HEK293 (cell line): ENCODE measurements at regions not wholly inside any gene's neighbourhood (a gene's known extent, or its start where the extent isn't known, plus 50 kb on each side); places are given as distances from the start of the nearest gene placed in this dataset.

Experiments
- CTCF ChIA-PET: fragments of 350-600 bp; formaldehyde crosslinking; extraction: SDS; loops from one replicate; lab custom pipeline; 2021; ENCODE audit warnings: antibody characterized with exemption; lab: Yijun Ruan, JAX
- POLR2A ChIA-PET: fragments of 300-600 bp; formaldehyde crosslinking; extraction: SDS; loops from one replicate; lab custom pipeline; 2020; ENCODE audit warnings: antibody characterized with exemption, inconsistent platforms; lab: Yijun Ruan, JAX
- H3K27ac ChIP-seq: fragments of 200-500 bp; sonication (Bioruptor generic); 2 replicates; pipeline ENCODE4 v1.5.1; 2014; ENCODE audit warnings: low read depth, low read length, control low read depth, inconsistent platforms; ENCODE audit errors: extremely low read depth
- H3K36me3 ChIP-seq, 2 experiments: fragments of 200-500 bp in 1 of 2; sonication (Bioruptor generic) in 1 of 2; 1 replicate in 1 of 2; 2 replicates in 1 of 2; pipeline ENCODE4 v1.5.1; 2014 to 2017; ENCODE audit warnings: inconsistent platforms in 2 of 2, low read length in 2 of 2; ENCODE audit not compliant: control insufficient read depth in 2 of 2, insufficient read depth in 1 of 2
- H3K4me1 ChIP-seq: fragments of 200-500 bp; sonication (Bioruptor generic); 2 replicates; pipeline ENCODE4 v1.5.1; 2014; ENCODE audit warnings: mild to moderate bottlenecking, low read length, inconsistent platforms; ENCODE audit not compliant: control insufficient read depth, insufficient read depth
- H3K4me3 ChIP-seq: 2 replicates; pipeline ENCODE4 v1.5.1; 2011; ENCODE audit warnings: low read depth, mild to moderate bottlenecking, control low read depth, low read length, moderate library complexity
- H3K9me3 ChIP-seq: fragments of 200-500 bp; sonication (Bioruptor generic); 2 replicates; pipeline ENCODE4 v1.5.1; 2014; ENCODE audit warnings: low read depth, low read length, inconsistent platforms; ENCODE audit not compliant: control insufficient read depth, insufficient read depth
- FEZF1 ChIP-seq: fragments of 450-650 bp; formaldehyde crosslinking; IDR thresholded peaks from 2 replicates; pipeline ENCODE4 v1.5.1; 2016; ENCODE audit warnings: missing biosample characterization, missing genetic modification characterization
- GLIS1 ChIP-seq: fragments of 450-650 bp; formaldehyde crosslinking; IDR thresholded peaks from 2 replicates; pipeline ENCODE4 v1.5.1; 2016; ENCODE audit warnings: missing biosample characterization, missing genetic modification characterization
- GLIS2 ChIP-seq: fragments of 450-650 bp; formaldehyde crosslinking; IDR thresholded peaks from 2 replicates; pipeline ENCODE4 v1.5.1; 2016; ENCODE audit warnings: missing biosample characterization, missing genetic modification characterization
- HOXA7 ChIP-seq: sonication (generic); formaldehyde crosslinking; IDR thresholded peaks from 2 replicates; pipeline ENCODE4 v1.8.1; 2022; ENCODE audit warnings: missing genetic modification reagents, borderline replicate concordance
- KLF16 ChIP-seq: fragments of 450-650 bp; formaldehyde crosslinking; IDR thresholded peaks from 2 replicates; pipeline ENCODE4 v1.5.1; 2017; ENCODE audit warnings: missing biosample characterization, missing genetic modification characterization
- SP3 ChIP-seq: fragments of 450-650 bp; formaldehyde crosslinking; IDR thresholded peaks from 2 replicates; pipeline ENCODE4 v1.5.1; 2016; ENCODE audit warnings: missing biosample characterization, missing genetic modification characterization
- TCF7L2 ChIP-seq: IDR thresholded peaks from 2 replicates; pipeline ENCODE4 v1.6.1; 2011; ENCODE audit warnings: low read depth, mild to moderate bottlenecking, inconsistent platforms, low read length, moderate library complexity, borderline replicate concordance
- WT1 ChIP-seq: fragments of 450-650 bp; formaldehyde crosslinking; IDR thresholded peaks from 2 replicates; pipeline ENCODE4 v1.5.1; 2016; ENCODE audit warnings: missing biosample characterization, missing genetic modification characterization
- ZBTB21 ChIP-seq: fragments of 450-650 bp; formaldehyde crosslinking; IDR thresholded peaks from 2 replicates; pipeline ENCODE4 v1.5.1; 2017; ENCODE audit warnings: missing biosample characterization, missing genetic modification characterization
- ZNF112 ChIP-seq: fragments of 450-650 bp; formaldehyde crosslinking; IDR thresholded peaks from 2 replicates; pipeline ENCODE4 v1.5.0; 2017; ENCODE audit warnings: missing biosample characterization, missing genetic modification characterization
- ZNF214 ChIP-seq: fragments of 450-650 bp; formaldehyde crosslinking; IDR thresholded peaks from 2 replicates; pipeline ENCODE4 v1.5.1; 2017; ENCODE audit warnings: missing biosample characterization, mild to moderate bottlenecking, missing genetic modification characterization, borderline replicate concordance
- ZNF223 ChIP-seq: fragments of 450-650 bp; formaldehyde crosslinking; IDR thresholded peaks from 2 replicates; pipeline ENCODE4 v1.5.1; 2016; ENCODE audit warnings: missing biosample characterization, missing genetic modification characterization
- ZNF23 ChIP-seq: fragments of 450-650 bp; formaldehyde crosslinking; IDR thresholded peaks from 2 replicates; pipeline ENCODE4 v1.5.1; 2016; ENCODE audit warnings: missing biosample characterization, missing genetic modification characterization, borderline replicate concordance
- ZNF248 ChIP-seq: fragments of 450-650 bp; formaldehyde crosslinking; IDR thresholded peaks from 2 replicates; pipeline ENCODE4 v1.5.1; 2017; ENCODE audit warnings: missing biosample characterization, missing genetic modification characterization
- ZNF426 ChIP-seq: fragments of 450-650 bp; formaldehyde crosslinking; IDR thresholded peaks from 2 replicates; pipeline ENCODE4 v1.5.1; 2017; ENCODE audit warnings: missing biosample characterization, missing genetic modification characterization, mild to moderate bottlenecking, inconsistent platforms, moderate library complexity
- ZNF514 ChIP-seq: fragments of 450-650 bp; formaldehyde crosslinking; IDR thresholded peaks from 2 replicates; pipeline ENCODE4 v1.5.1; 2016; ENCODE audit warnings: missing biosample characterization, missing genetic modification characterization
- ZNF549 ChIP-seq: fragments of 450-650 bp; IDR thresholded peaks from 2 replicates; pipeline ENCODE4 v1.5.1; 2018; ENCODE audit warnings: missing biosample characterization, missing genetic modification characterization, mild to moderate bottlenecking, inconsistent platforms, moderate library complexity
- ZNF701 ChIP-seq: fragments of 450-650 bp; formaldehyde crosslinking; IDR thresholded peaks from 2 replicates; pipeline ENCODE4 v1.5.1; 2016; ENCODE audit warnings: missing biosample characterization, missing genetic modification characterization
- ZNF785 ChIP-seq: fragments of 450-650 bp; formaldehyde crosslinking; IDR thresholded peaks from 2 replicates; pipeline ENCODE4 v1.5.1; 2016; ENCODE audit warnings: missing biosample characterization, missing genetic modification characterization
- ZNF792 ChIP-seq: fragments of 450-650 bp; formaldehyde crosslinking; IDR thresholded peaks from 2 replicates; pipeline ENCODE4 v1.5.1; 2016; ENCODE audit warnings: missing biosample characterization, missing genetic modification characterization
- ZNF843 ChIP-seq: fragments of 450-650 bp; formaldehyde crosslinking; IDR thresholded peaks from 2 replicates; pipeline ENCODE4 v1.5.1; 2016; ENCODE audit warnings: missing biosample characterization, missing genetic modification characterization
- TF ChIP-seq, protein P1 (sequence below): fragments of 450-650 bp; formaldehyde crosslinking; IDR thresholded peaks from 2 replicates; pipeline ENCODE4 v1.5.1; 2016; ENCODE audit warnings: missing biosample characterization, missing genetic modification characterization
- TF ChIP-seq, protein P2 (sequence below): fragments of 450-650 bp; formaldehyde crosslinking; IDR thresholded peaks from 2 replicates; pipeline ENCODE4 v1.5.1; 2016; ENCODE audit warnings: missing biosample characterization, missing genetic modification characterization
- TF ChIP-seq, protein P3 (sequence below): fragments of 450-650 bp; formaldehyde crosslinking; IDR thresholded peaks from 2 replicates; pipeline ENCODE4 v1.5.1; 2016; ENCODE audit warnings: missing biosample characterization, missing genetic modification characterization
- TF ChIP-seq, protein P4 (sequence below): fragments of 450-650 bp; formaldehyde crosslinking; IDR thresholded peaks from 2 replicates; pipeline ENCODE4; 2016; ENCODE audit warnings: missing biosample characterization, missing genetic modification characterization
- TF ChIP-seq, protein P5 (sequence below): fragments of 450-650 bp; IDR thresholded peaks from 2 replicates; pipeline ENCODE4 v1.5.1; 2018; ENCODE audit warnings: missing biosample characterization, missing genetic modification characterization
- TF ChIP-seq, protein P6 (sequence below): fragments of 450-650 bp; formaldehyde crosslinking; IDR thresholded peaks from 2 replicates; pipeline ENCODE4 v1.5.1; 2016; ENCODE audit warnings: missing biosample characterization, missing genetic modification characterization

DNA sequence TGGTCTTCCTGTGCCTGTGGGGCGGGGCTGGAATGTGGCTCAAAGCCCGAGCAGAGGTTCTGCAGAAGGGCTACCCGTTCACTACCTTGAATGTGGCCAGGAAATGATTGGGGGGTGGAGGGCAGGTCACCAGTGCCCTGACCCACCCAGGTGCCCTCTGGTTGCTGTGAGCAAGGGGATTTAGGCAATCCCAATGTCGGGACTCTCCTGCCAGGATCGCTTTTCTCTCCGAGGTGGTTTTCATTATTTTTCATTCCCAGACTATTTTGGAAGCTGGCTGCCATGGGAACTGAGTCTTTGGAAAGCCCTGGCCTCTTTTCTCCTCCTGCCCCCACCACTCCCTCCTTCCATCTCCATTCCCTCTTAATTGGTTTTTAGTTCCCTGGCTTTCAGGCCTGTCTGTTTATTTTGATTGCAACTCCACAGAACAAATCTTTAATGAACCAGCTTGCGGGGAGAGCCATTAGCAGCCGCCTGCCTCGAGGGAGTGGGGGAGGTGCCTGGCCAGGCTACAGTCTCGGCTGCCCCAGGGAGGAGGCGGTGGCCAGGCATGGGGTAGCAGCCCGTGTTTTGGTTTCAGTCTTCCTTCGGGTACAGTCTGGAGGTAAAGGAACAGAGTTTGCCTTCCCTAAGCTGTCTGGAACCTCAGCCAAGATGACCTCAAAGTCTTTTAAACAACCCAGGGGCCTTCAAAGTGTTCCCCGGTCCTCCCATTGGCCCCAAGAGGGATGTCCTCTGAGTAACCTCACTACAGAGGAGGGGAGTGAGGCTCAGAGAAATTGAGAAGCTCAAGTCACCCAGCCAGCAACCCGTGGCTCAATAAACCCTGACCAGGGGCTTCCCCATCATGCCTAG, 114.4 kb upstream of the HAAO start:
- Histone ChIP-seq H3K27ac (peak overlapping the region; percentile 86), H3K9me3 (no peaks in the 10 kb centered on the region), H3K4me1 (peaks cover 22% of the 10 kb centered on the region), H3K4me3 (0 out of 2 replicates have a peak overlapping the region, but pooled peaks have one; percentile 3), H3K36me3 (no peaks in the 10 kb centered on the region)
- POLR2A ChIA-PET, result interaction anchor here (1.2 to 1.5 kb wide), 2 partner anchors 10 to 315 kb away, joined by 4 read pairs; no protein-coding TSS in a partner anchor
- CTCF ChIA-PET, result interaction anchor here (0.6 to 2.2 kb wide), 5 partner anchors 21 to 114 kb away, joined by 3 to 13 read pairs (median 4); no protein-coding TSS in a partner anchor
- TF ChIP-seq ZNF701 (tag by site-specific recombination) (no peak), ZNF23 (tag by site-specific recombination) (no peak), SP3 (tag by site-specific recombination) (no peak), ZBTB21 (tag by site-specific recombination) (no peak), TCF7L2 (peak; percentile 68; the same call in 1 of the 2 replicates), ZNF112 (tag by site-specific recombination) (no peak), KLF16 (tag by site-specific recombination) (no peak), ZNF549 (tag by site-specific recombination) (no peak), ZNF843 (tag by site-specific recombination) (no peak), GLIS2 (tag by site-specific recombination) (peak; percentile 59; the same call in 1 of the 2 replicates), ZNF514 (tag by site-specific recombination) (no peak), ZNF426 (tag by site-specific recombination) (no peak), HOXA7 (CRISPR knock-in tag) (no peak), ZNF223 (tag by site-specific recombination) (no peak), WT1 (tag by site-specific recombination) (peak; percentile 92), GLIS1 (tag by site-specific recombination) (peak; percentile 88), ZNF248 (tag by site-specific recombination) (no peak), ZNF792 (no peak), ZNF214 (tag by site-specific recombination) (no peak), ZNF785 (tag by site-specific recombination) (no peak), FEZF1 (tag by site-specific recombination) (peak; percentile 92)
- TF ChIP-seq, protein P1, sequence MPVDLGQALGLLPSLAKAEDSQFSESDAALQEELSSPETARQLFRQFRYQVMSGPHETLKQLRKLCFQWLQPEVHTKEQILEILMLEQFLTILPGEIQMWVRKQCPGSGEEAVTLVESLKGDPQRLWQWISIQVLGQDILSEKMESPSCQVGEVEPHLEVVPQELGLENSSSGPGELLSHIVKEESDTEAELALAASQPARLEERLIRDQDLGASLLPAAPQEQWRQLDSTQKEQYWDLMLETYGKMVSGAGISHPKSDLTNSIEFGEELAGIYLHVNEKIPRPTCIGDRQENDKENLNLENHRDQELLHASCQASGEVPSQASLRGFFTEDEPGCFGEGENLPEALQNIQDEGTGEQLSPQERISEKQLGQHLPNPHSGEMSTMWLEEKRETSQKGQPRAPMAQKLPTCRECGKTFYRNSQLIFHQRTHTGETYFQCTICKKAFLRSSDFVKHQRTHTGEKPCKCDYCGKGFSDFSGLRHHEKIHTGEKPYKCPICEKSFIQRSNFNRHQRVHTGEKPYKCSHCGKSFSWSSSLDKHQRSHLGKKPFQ (tag by site-specific recombination), result peak; percentile 51; the same call in 1 of the 2 replicates
- TF ChIP-seq, protein P2, sequence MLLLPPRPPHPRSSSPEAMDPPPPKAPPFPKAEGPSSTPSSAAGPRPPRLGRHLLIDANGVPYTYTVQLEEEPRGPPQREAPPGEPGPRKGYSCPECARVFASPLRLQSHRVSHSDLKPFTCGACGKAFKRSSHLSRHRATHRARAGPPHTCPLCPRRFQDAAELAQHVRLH (tag by site-specific recombination), result 0 out of 2 replicates have a peak, but pooled peaks have one; percentile 10
- TF ChIP-seq, protein P3, sequence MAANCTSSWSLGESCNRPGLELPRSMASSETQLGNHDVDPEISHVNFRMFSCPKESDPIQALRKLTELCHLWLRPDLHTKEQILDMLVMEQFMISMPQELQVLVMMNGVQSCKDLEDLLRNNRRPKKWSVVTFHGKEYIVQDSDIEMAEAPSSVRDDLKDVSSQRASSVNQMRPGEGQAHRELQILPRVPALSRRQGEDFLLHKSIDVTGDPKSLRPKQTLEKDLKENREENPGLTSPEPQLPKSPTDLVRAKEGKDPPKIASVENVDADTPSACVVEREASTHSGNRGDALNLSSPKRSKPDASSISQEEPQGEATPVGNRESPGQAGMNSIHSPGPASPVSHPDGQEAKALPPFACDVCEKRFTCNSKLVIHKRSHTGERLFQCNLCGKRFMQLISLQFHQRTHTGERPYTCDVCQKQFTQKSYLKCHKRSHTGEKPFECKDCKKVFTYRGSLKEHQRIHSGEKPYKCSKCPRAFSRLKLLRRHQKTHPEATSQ (tag by site-specific recombination), result no peak
- TF ChIP-seq, protein P4, sequence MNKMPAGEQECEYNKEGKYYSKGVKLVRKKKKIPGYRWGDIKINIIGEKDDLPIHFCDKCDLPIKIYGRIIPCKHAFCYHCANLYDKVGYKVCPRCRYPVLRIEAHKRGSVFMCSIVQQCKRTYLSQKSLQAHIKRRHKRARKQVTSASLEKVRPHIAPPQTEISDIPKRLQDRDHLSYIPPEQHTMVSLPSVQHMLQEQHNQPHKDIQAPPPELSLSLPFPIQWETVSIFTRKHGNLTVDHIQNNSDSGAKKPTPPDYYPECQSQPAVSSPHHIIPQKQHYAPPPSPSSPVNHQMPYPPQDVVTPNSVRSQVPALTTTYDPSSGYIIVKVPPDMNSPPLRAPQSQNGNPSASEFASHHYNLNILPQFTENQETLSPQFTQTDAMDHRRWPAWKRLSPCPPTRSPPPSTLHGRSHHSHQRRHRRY (tag by site-specific recombination), result no peak
- TF ChIP-seq, protein P5, sequence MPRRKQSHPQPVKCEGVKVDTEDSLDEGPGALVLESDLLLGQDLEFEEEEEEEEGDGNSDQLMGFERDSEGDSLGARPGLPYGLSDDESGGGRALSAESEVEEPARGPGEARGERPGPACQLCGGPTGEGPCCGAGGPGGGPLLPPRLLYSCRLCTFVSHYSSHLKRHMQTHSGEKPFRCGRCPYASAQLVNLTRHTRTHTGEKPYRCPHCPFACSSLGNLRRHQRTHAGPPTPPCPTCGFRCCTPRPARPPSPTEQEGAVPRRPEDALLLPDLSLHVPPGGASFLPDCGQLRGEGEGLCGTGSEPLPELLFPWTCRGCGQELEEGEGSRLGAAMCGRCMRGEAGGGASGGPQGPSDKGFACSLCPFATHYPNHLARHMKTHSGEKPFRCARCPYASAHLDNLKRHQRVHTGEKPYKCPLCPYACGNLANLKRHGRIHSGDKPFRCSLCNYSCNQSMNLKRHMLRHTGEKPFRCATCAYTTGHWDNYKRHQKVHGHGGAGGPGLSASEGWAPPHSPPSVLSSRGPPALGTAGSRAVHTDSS (tag by site-specific recombination), result no peak
- TF ChIP-seq, protein P6, sequence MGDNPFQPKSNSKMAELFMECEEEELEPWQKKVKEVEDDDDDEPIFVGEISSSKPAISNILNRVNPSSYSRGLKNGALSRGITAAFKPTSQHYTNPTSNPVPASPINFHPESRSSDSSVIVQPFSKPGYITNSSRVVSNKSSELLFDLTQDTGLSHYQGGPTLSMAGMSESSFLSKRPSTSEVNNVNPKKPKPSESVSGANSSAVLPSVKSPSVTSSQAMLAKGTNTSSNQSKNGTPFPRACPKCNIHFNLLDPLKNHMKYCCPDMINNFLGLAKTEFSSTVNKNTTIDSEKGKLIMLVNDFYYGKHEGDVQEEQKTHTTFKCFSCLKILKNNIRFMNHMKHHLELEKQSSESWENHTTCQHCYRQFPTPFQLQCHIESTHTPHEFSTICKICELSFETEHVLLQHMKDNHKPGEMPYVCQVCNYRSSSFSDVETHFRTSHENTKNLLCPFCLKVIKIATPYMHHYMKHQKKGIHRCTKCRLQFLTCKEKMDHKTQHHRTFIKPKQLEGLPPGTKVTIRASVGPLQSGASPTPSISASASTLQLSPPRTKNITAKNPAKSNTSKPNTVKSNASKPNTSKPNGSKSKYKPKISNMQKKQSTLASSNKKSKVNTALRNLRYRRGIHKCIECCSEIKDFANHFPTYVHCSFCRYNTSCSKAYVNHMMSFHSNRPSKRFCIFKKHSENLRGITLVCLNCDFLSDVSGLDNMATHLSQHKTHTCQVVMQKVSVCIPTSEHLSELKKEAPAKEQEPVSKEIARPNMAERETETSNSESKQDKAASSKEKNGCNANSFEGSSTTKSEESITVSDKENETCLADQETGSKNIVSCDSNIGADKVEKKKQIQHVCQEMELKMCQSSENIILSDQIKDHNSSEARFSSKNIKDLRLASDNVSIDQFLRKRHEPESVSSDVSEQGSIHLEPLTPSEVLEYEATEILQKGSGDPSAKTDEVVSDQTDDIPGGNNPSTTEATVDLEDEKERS (tag by site-specific recombination), result no peak
